NCI-H82 treated with DMSO at 0.1 percent for 48 hours (cell line): ENCODE measurements at regions not wholly inside any gene's neighbourhood (a gene's known extent, or its start where the extent isn't known, plus 50 kb on each side); places are given as distances from the start of the nearest gene placed in this dataset.

Experiments
- DNase-seq: peaks from one replicate; lab custom pipeline; 2025; ENCODE audit not compliant: unreplicated experiment; lab: John Stamatoyannopoulos, UW

- no peak for DNase-seq
Measured at GRCh38 chr13:70694996-70695715, 586.9 kb upstream of the KLHL1 start.

- DNase-seq: no peak
Measured at GRCh38 chr13:70668983-70669382, 560.7 kb upstream of the KLHL1 start.

GRCh38 chr13:70668293-70668692 lies 560.0 kb upstream of the KLHL1 start:
- DNase-seq: peak; percentile 29

GRCh38 chr13:70666883-70667556 lies 558.8 kb upstream of the KLHL1 start:
- peak; percentile 23 for DNase-seq

- DNase-seq: no peak
Measured at GRCh38 chr13:70662231-70662940, 554.1 kb upstream of the KLHL1 start.

GRCh38 chr13:70644052-70644451 lies 535.8 kb upstream of the KLHL1 start:
- DNase-seq: no peak

GRCh38 chr13:70634893-70635292 lies 526.6 kb upstream of the KLHL1 start:
- no peak for DNase-seq

- DNase-seq: no peak
Measured at GRCh38 chr13:70630247-70630646, 522.0 kb upstream of the KLHL1 start.

- no peak for DNase-seq
Measured at GRCh38 chr13:70623239-70623638, 515.0 kb upstream of the KLHL1 start.

- DNase-seq: no peak
Measured at GRCh38 chr13:70622796-70623195, 514.5 kb upstream of the KLHL1 start.

GRCh38 chr13:70619936-70620335 lies 511.7 kb upstream of the KLHL1 start:
- DNase-seq: no peak

- no peak for DNase-seq
Measured at GRCh38 chr13:70616847-70617246, 508.6 kb upstream of the KLHL1 start.

GRCh38 chr13:70613295-70613694 lies 505.0 kb upstream of the KLHL1 start:
- DNase-seq: peak; percentile 54

GRCh38 chr13:70612881-70613280 lies 504.6 kb upstream of the KLHL1 start:
- peak; percentile 35 for DNase-seq

- no peak for DNase-seq
Measured at GRCh38 chr13:70604448-70604847, 496.2 kb upstream of the KLHL1 start.

GRCh38 chr13:70593716-70594115 lies 485.5 kb upstream of the KLHL1 start:
- no peak for DNase-seq

- no peak for DNase-seq
Measured at GRCh38 chr13:70585109-70585508, 476.9 kb upstream of the KLHL1 start.

GRCh38 chr13:70580825-70581224 lies 472.6 kb upstream of the KLHL1 start:
- DNase-seq: no peak

- no peak for DNase-seq
Measured at GRCh38 chr13:70579941-70580340, 471.7 kb upstream of the KLHL1 start.

GRCh38 chr13:70571221-70571620 lies 463.0 kb upstream of the KLHL1 start:
- no peak for DNase-seq

- DNase-seq: no peak
Measured at GRCh38 chr13:70568571-70568970, 460.3 kb upstream of the KLHL1 start.

GRCh38 chr13:70544706-70545105 lies 436.5 kb upstream of the KLHL1 start:
- no peak for DNase-seq
